ENCODE measurements at regions not wholly inside any gene's neighbourhood (a gene's known extent, or its start where the extent isn't known, plus 50 kb on each side); places are given as distances from the start of the nearest gene placed in this dataset.

GRCh38 chr10:80718024-80718423 lies 180.3 kb downstream of the SH2D4B start:
- Histone ChIP-seq H3K9me3 (replicated peaks in 1 of 2; ENCODE audit: control insufficient read depth in 1 of 2, insufficient read depth in 1 of 2, low read length in 2 of 2) (no peaks in the 10 kb centered on the region), H4K20me1 (ENCODE audit: insufficient read depth, low read length) (no peaks in the 10 kb centered on the region), H2AFZ (ENCODE audit: insufficient read depth, low read depth, low read length, poor library complexity, severe bottlenecking) (no peak overlapping the region), H3K4me1 (ENCODE audit: control insufficient read depth in 1 of 2, insufficient read depth in 2 of 2, low read length in 2 of 2) (no peaks in the 10 kb centered on the region), H3K79me2 (ENCODE audit: insufficient read depth, low read length) (no peaks in the 10 kb centered on the region), H3K27ac (ENCODE audit: low read depth in 1 of 2, low read length in 2 of 2) (no peak overlapping the region), H3K4me3 (replicated peaks in 1 of 3; ENCODE audit: low read depth in 2 of 3, low read length in 3 of 3) (no peak overlapping the region), H3K36me3 (replicated peaks in 1 of 2; ENCODE audit: control insufficient read depth in 1 of 2, insufficient read depth in 2 of 2, low read length in 2 of 2) (no peaks in the 10 kb centered on the region), H3K4me2 (replicated peaks; ENCODE audit: extremely low read depth, low read length, poor library complexity, severe bottlenecking) (no peak overlapping the region), H3K9ac (ENCODE audit: insufficient read depth, low read length, poor library complexity, severe bottlenecking) (no peak overlapping the region), H3K27me3 (ENCODE audit: control insufficient read depth in 2 of 2, insufficient read depth in 2 of 2, low read length in 2 of 2) (no peaks in the 10 kb centered on the region)
- Mint-ChIP-seq H3K4me1 (no peaks in the 10 kb centered on the region), H3K27ac (no peak overlapping the region), H3K27me3 (ENCODE audit: low read depth in 3 of 3) (peaks cover 0 to 4% (median 2%) of the 10 kb centered on the region in 3 donors), H3K9me3 (peaks cover 0 to 3% (median 0%) of the 10 kb centered on the region in 7 donors), H3K4me3 (no peak overlapping the region), H3K36me3 (no peaks in the 10 kb centered on the region)
- WGBS (ENCODE audit: insufficient coverage), result 80% methylated on average over 2 of the region's 3 CpGs
- no peak for TF ChIP-seq CTCF (IDR thresholded peaks at IDR 0.05)
- DNase-seq, result no peak
- intact Hi-C loops (cut with micrococcal nuclease), result no loop called here

- H3K79me2 ChIP-seq (ENCODE audit: insufficient read depth, low read length), result no peaks in the 10 kb centered on the region
- peaks cover 0 to 3% (median 0%) of the 10 kb centered on the region in 7 donors for H3K9me3 Mint-ChIP-seq
Observed at GRCh38 chr10:80719935-80720334, 182.2 kb downstream of the SH2D4B start.

More at GRCh38 chr10:80719935-80720334, 182.2 kb downstream of the SH2D4B start:
- Histone ChIP-seq H3K4me1 (ENCODE audit: control insufficient read depth in 1 of 2, insufficient read depth in 2 of 2, low read length in 2 of 2) (no peaks in the 10 kb centered on the region), H3K4me3 (replicated peaks in 1 of 3; ENCODE audit: low read depth in 2 of 3, low read length in 3 of 3) (no peak overlapping the region), H3K4me2 (replicated peaks; ENCODE audit: extremely low read depth, low read length, poor library complexity, severe bottlenecking) (no peak overlapping the region), H2AFZ (ENCODE audit: insufficient read depth, low read depth, low read length, poor library complexity, severe bottlenecking) (no peak overlapping the region), H3K9ac (ENCODE audit: insufficient read depth, low read length, poor library complexity, severe bottlenecking) (no peak overlapping the region), H4K20me1 (ENCODE audit: insufficient read depth, low read length) (no peaks in the 10 kb centered on the region), H3K36me3 (replicated peaks in 1 of 2; ENCODE audit: control insufficient read depth in 1 of 2, insufficient read depth in 2 of 2, low read length in 2 of 2) (no peaks in the 10 kb centered on the region), H3K27ac (ENCODE audit: low read depth in 1 of 2, low read length in 2 of 2) (no peak overlapping the region), H3K9me3 (replicated peaks in 1 of 2; ENCODE audit: control insufficient read depth in 1 of 2, insufficient read depth in 1 of 2, low read length in 2 of 2) (no peaks in the 10 kb centered on the region), H3K27me3 (ENCODE audit: control insufficient read depth in 2 of 2, insufficient read depth in 2 of 2, low read length in 2 of 2) (no peaks in the 10 kb centered on the region)
- H3K27ac Mint-ChIP-seq, result no peak overlapping the region
- no peak for DNase-seq
- intact Hi-C loops (cut with micrococcal nuclease), result no loop called here
- WGBS (ENCODE audit: insufficient coverage), result 100% methylated on average over 1 of the region's 5 CpGs
- H3K36me3 Mint-ChIP-seq, result no peaks in the 10 kb centered on the region
- no peak overlapping the region for H3K4me3 Mint-ChIP-seq
- no peaks in the 10 kb centered on the region for H3K4me1 Mint-ChIP-seq
- no peak for TF ChIP-seq CTCF (IDR thresholded peaks at IDR 0.05)
- H3K27me3 Mint-ChIP-seq (ENCODE audit: low read depth in 3 of 3), result peaks cover 0 to 4% (median 2%) of the 10 kb centered on the region in 3 donors
